SKM-1 (cell line): ENCODE measurements at regions not wholly inside any gene's neighbourhood (a gene's known extent, or its start where the extent isn't known, plus 50 kb on each side); places are given as distances from the start of the nearest gene placed in this dataset.

Source experiments
- DNase-seq: peaks from one replicate; lab custom pipeline; 2025; ENCODE audit not compliant: unreplicated experiment; lab: John Stamatoyannopoulos, UW

DNA sequence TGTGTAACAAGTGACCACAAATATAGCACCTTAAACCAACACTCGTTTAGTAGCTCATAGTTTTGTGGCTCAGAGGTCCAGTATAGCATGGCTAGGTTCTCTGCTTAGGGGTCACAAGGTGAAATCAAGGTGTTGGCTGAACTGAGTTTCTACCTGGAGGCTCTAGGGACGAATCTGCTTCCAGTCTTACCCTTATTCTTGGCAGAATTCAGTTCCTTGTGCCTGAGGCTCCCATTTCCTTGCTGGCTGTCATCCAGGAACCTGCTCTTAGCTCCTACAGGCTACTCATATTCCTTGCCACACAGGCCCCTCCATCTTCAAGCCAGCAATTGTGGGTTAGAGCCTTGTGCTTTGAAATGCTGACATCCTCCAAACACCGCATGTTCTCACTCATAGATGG is 212.3 kb upstream of the CDH13 start:
- DNase-seq = no peak

DNA sequence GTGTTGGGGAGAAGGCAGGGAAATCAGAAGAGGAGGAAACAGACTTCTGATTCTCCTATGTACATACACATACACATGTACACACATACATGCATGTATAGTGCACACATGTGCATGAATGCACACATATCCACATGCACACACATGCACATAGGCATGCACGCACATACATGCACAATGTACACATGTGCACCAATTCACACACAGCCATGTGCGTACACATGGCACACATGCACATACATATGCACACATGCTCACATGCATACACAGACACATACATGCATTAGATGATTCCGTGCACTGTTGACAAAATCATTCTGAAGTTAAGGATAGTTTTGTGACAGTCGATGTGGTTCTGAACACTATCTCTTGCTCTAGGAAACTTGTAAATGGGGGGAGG is 214.0 kb upstream of the CDH13 start:
- DNase-seq = no peak

DNA sequence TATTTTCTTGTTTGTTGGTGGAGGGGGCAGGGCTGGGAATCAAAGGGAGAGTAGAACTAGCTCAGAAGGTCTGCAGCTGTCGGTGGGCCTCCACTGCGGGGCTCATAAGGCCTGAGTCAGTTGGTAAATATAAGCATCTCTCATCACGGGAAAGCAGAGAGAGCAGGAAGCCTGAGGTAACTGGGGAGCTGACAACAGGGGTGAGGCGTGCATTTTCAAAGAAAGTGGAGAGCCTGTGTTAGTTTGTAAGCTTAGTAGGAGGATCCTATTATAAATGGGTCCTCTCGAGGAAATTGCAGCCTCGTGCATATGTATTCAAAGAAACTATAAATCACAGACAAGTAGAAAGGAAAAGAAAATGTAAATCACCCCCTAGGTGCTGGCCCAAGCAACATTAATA is 221.0 kb upstream of the CDH13 start:
- no peak for DNase-seq

DNA sequence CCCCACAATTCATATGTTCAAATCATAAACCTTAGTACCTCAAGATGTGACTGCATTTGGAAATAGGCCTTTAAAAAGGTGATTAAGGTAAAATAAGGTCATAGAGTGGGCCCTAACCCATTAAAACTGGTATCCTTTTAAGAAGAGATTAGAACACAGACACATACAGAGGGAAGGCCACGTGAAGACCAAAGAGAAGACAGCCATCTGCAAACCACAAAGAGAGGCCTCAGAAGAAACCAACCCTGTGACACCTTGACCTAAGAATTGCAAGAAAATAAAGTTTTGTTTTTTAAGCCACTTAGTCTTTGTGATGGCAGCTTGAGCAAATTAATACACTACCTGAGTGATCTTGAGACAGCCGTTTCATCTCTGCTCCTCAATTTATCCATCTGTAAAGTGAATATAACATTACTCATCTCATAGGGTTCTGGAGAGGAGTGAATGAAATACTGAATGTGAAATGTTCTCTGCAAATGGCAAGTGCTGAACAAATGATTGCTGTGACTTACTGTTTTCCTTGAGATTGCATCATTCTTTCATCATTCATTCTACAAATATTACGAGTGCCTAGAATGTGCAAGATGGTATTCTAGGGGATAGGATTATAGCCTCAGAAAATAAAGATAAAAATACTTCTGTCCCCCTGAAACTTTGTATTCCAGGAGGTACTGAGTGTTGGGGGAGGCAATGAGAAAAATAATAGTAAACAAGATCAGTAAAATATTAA is 222.0 kb upstream of the CDH13 start:
- no peak for DNase-seq

DNA sequence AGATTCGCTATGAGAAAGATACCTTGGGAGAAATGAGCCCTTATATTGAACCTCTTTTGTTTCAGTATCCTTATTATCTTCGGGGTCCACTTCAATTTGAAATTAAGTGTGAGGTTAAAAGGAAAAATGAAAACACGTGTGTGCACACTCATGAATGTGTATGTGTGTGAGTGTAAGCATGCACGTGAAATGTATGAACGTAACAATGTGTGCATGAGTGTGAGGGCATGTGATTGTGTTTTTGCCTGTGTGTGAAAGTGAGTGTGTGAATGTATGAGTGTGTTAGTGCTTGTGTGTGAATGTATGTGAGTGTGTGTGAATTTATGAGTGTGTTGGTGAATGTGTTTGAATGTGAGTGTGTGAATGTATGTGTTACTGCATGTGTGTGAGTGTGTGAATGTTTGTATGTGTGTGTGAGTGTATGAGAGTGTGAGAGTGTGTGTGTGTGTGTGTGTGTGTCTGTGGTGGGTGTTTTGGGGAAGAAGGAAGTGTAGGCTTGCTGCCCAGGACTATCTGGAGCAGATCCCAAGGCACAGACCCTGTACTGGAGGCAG is 224.0 kb upstream of the CDH13 start:
- DNase-seq = no peak

DNA sequence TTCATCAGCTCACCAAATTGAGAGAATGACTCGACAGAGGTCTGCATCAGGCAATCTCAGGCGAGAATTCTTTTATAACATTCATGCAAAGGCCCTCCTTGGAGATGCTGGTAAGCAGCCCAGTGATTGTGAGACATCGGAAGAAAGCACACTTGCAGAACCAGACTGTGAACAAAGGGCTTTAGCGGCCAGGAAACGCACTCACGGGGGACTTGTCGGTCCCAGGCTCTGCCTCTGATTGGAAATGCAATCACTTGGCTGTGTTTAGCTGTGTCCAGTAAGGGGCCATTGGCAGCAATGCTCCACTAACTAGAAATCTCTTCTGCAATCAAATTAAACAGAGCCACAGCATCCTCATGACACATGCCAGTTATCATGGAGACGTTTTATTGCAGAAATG is 226.7 kb upstream of the CDH13 start:
- no peak for DNase-seq

DNA sequence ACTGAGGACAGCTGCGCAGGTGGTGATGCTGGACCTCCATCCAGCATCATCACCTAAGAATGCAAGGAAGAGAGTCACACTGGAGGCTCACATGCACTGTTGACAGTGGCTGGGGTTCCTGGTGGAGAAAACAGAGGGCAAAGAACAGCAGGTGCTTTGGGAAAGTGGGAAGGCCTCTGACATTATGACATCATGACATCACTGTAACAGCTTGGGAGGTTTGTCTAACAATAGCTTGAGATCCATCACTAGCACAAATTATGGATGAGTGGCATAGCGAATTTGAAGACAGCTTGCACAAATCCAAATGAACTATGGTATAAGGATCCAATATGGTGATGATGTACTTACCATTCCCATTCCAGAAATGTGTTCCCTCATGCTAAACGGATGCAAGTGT is 226.5 kb upstream of the MPHOSPH6 start:
- no peak for DNase-seq

DNA sequence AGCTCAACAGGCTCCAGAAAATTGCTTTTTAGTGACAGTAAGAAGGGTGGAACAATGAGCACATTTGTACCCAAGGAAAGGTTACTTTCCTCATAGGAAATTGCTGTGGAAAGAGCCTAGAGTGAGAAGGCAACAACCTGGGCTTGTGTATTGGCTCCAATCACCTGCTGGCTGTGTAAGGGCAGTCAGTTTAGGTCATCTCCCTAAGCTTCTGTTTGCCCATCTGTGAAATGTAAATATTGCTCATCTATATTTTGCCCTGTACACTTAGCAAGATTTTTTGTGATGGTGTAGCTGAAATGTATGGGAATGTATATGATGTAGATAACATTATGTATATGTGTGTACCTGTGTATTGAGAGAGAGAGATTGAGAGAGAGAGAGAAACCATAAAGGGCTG is 225.2 kb upstream of the MPHOSPH6 start:
- DNase-seq = no peak

DNA sequence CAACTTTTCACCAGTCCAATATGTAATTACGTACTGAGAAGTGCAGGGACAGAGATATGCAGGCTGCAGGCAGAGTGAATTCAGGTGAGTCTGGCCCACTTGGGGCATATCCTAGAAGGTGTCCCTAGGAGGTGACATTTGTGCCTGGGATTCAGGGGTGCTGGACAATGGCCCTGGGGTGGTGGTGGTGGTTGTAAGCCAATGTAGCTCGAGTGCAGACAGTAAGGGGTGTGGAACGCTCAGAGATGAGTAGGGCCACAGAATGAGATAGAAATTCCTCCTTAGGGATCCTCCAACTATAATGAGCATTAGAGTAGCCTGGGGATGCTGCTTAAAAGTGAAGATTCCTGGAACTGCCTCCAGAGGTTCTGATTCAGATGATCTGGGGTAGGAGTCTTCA is 221.7 kb upstream of the MPHOSPH6 start:
- no peak for DNase-seq

DNA sequence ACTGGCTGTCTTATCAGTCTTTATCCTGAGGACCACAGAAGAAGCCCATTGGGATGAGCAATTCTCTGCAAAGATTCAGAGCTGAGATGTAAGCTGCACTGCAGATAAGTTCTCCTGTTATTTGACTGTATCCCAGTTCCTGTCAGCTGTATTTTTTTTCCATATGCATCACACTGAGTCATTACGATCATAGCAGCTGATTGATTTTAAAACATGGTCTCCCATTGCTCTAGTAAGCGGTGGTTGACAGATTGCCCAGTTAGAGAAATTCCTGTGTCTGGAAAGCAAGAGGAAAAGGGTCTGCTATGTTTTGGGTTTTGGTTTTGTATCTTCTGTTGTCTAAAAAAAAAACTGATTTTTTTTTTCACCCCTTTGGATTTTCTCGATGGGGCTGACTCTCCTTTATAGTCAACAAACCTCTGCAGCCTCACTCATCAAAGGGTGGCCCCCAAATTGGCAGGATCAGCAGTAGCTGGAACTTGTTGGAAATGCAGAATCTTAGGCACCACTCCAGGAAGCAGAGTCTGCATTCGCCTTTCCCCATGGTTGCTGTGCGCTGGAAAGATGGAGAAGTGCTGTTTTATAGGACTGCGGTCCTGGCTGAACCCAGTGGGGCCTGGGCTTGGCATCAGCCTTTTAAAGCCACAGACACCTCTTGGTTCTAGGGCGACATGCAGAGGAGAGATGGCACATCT is 220.1 kb upstream of the MPHOSPH6 start:
- DNase-seq = no peak

DNA sequence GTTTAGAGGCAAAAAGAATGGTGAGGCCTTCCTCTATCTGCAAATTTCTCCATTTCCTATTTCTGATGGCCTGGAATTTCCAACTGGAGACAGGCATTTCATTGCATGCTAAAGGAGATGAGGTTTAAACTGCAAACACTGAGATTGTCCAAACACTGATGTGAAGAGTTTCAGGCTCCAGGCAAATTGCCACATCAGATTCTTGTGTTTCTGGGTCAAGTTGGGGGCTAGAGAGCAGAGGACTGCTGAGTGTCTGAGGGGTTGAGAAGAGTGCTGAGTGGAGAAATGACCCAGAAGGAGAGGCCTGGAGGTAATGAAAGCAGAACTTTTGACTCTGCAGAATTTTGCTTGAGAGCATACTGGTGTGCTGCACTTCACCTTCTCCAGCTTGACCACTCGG is 216.7 kb upstream of the MPHOSPH6 start:
- no peak for DNase-seq

DNA sequence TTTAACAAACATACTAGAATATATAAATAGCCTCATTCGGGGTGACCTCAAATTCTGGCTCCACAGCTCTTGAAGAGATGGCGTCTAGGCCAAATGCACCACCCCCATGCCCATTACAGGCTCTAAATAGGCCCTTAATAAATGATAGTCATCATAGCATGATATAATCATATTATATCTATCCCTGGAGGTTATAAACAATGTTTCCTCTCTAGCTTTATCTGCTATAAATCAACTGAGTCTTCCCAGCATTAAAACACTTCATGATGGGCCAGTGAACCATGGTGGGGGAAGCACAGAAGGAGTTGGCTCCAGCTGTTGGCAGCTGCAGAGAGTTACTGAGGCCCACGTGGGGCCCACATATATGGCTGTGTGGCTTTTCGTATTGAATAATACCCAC is 214.9 kb upstream of the MPHOSPH6 start:
- DNase-seq = no peak

DNA sequence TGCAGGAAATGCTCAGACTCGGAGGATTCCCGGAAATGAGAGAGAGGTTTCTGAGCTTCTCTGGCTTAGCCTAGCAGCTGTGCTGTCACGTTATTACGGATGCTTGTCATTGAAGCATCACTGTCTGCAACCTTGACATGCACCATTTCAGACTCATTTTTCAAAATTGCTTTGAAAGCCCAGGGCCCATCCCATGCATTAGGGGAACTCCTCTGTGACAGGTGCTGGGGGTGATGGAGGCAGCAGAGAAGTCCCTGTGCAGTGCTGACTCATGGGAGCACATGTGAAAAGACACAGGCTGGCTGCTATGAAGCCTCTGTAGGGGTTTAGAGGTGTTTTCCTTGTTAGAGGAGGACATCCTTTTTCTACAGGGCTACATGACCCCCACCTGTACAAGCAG is 214.0 kb upstream of the MPHOSPH6 start:
- DNase-seq = no peak

DNA sequence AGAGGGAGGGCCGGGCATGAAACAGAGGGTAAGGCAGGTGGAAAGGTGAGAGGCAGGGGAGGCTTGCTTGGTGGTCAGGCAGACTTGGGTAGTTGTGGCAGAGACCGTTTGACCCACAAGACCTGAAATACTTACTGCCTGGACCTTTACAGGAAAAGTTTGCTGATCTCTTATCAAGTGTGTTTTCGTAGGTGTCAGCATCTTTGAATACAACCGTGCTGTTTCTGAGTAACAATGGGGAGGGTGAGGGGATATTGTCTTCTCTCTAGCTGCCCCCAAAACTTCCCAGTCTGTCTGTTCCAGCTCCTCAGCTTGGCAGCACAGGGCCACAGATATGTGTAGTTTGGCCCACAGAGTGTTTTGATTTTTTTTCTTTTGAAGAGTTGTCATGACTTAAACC is 212.5 kb upstream of the MPHOSPH6 start:
- no peak for DNase-seq

DNA sequence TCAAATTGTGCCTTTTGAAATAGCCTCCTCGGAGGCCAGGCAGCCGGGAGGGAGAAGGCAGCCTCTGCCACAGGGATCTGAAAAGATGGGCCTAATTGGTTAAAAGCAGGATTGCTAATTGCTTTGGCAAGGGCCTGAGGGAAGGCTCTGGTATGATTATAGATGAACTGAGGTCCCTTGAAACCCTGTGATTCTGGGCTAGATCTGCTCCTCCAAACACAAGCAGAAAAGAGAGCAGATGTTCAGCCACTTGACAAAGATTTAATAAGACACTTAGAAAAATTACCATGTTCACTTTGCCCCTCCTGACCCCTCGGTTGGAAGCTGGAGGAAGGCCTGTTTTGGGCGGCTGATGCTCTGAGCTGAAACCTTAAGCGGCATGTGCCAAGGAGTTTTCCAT is 209.5 kb upstream of the MPHOSPH6 start:
- no peak for DNase-seq

DNA sequence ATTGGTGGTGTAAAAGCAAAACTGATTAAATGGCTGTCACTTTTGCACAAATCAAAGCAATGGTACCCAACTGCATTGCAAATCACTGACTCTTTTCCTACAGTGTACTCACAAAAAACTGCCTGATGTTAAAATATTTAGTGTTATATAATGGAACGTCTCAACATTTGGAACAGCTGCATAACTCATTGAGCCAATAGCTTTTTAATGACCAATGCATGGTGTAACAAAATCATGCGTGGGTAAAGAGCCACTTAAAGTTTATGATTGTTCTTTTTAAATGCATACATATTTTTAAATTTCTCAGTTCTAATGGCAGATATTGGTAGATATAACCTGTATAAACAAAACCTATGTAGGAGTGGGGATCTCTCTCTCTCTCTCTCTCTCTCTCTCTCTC is 204.0 kb upstream of the MPHOSPH6 start:
- no peak for DNase-seq

DNA sequence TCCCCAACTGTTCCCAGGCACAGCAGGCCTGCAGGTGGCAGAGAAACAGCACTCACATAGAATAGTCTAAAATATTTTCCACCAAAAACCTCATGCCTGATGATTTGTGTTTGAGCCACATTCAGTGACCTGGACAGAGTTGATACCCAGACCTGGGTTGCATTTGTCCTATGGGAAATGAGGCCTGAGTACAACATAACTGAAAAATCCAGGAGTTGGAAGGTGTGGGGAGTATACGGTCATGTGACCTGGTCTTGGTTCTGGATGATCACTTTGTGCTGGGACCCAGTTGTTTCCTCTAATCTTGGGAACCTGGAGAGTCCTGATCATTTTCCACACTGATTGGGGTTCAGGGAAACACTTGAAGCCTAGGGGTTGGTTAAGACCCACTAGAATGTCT is 200.3 kb upstream of the MPHOSPH6 start:
- DNase-seq = no peak

DNA sequence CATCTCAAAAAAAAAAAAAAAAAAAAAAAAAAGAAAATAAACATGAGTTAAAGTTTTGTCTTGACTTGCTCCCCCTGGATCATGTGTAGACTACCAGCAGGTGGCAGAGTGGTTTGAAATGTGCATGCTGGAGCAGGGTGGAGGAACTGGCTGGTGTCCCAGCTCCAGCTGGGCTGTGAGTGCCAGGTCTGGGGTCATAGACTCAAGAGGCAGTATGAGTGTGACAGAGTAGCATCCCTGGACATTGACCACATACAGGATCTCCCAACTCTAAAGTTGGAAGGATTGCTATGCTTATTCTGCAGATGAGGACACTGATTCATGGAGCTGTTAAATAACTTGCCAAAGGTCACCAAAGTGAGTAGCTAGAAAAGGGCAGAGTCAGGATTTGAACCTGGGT is 198.0 kb upstream of the MPHOSPH6 start:
- DNase-seq = no peak

DNA sequence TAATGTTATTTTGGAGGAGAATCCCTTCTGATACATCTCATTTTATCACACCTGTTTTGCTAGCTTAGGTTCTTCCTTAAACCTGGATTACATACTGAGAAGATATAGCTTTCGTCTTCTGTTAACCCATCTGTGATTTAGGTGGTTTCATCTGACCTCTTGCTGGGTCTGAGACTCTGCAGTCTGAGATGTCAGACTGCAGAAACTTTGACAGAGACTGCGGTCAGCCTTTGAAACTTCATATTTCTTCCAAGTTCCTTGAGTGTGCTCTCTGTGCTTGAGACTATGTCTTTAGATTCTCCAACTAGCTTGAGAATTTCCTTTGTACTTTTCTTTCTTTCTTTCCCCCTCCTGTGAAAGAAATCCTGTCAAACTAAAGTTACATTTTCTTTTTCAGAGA is 196.4 kb upstream of the MPHOSPH6 start:
- DNase-seq = no peak

DNA sequence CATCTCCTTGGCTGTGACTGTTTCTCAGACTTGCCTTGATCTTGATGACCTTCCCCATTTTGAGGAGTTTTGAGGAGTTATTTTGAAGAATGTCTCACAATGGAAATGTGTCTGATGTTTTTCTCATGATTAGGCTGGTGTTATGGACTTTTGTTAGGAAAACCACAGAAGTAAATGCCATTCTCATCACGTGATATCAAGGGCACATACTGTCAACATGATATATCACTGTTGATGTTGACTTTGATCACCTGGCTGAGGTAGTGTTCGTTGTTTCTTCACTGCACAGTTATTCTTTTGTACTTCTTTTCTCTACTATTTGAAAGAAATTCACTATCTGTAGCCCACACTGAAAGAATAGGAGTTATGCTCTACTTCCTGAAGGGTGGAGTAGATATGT is 194.7 kb upstream of the MPHOSPH6 start:
- DNase-seq = no peak

DNA sequence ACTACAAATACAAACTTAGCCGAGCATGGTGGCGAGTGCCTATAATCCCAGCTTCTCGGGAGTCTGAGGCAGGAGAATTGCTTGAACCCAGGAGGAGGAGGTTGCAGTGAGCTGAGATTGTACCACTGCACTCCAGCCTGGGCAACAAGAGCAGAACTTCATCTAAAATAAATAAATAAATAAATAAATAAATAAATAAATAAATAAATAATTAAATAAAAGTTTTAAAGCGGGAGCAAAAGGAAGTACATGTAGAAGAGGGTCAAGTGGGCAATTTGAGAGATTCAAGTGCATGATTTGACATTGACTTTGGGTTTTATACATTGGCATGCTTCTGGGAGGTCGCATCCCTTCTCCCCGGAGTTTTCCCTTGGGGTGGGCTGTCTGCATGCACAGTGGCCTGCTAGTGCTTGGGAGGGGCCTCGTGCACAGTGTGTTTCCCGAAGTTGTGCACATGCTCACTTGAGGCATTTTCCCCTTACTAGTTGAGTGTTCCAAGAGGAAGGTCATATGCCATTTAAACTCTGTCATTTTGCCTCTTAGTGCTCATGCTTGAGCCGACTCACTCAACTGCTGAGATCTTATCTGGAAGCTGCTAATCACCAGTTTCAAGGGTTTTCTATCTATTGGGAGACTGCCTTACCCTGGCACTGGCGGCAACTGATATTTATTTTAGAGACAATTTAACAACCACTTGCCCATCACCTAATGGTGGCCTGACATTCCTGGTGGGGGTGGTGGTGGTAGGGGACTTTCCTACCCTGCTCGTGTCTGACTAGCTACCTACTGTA is 193.2 kb upstream of the MPHOSPH6 start:
- no peak for DNase-seq

DNA sequence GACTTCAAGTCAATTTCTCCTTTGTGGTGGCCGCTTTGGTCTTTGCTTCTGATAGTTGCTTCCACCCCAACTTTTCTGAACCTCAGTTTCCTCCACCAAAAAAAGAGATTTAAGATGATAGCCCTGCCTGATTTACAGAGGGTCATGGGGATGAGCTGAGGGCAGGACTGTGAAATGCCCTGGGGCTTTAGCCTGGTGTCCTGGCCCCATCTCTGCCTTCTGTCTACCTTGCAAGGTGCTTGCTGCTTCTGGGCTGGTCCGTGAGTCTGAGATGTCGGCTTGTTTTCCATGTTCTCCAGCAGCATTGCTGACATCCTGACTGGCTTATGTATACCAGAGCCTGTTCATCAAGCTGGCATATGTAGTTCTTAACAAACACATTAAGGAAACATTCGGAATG is 191.9 kb upstream of the MPHOSPH6 start:
- no peak for DNase-seq
